ENCODE measurements at regions not wholly inside any gene's neighbourhood (a gene's known extent, or its start where the extent isn't known, plus 50 kb on each side); places are given as distances from the start of the nearest gene placed in this dataset.

- intact Hi-C loops (cut with micrococcal nuclease) = no loop called here
- CTCF ChIA-PET = no interaction called here
- peaks cover 15% of the 10 kb centered on the region for H3K27me3 Mint-ChIP-seq
Observed at GRCh38 chr21:41048623-41049022, 119.3 kb upstream of the BACE2 start.

GRCh38 chr21:41052820-41053555, 115.0 kb upstream of the BACE2 start:
- Mint-ChIP-seq H3K4me1 (no peaks in the 10 kb centered on the region), H3K27me3 (peaks cover 8% of the 10 kb centered on the region), H3K9me3 (ENCODE audit: insufficient read depth) (no peaks in the 10 kb centered on the region), H3K27ac (no peak overlapping the region), H3K4me3 (no peak overlapping the region)
- H3K27me3 ChIP-seq (replicated peaks in 1 of 4; ENCODE audit: control extremely low read depth in 1 of 4, control insufficient read depth in 3 of 4, insufficient read depth in 4 of 4, low read length in 3 of 4) = no peaks in the 10 kb centered on the region
- no peak overlapping the region for H3K4me2 ChIP-seq (replicated peaks; ENCODE audit: low read depth, low read length, poor library complexity, severe bottlenecking)
- intact Hi-C loops (cut with micrococcal nuclease) = no loop called here
- ATAC-seq (ENCODE audit: low read depth) (no peak), DNase-seq (no peak)
- H3K9ac ChIP-seq (ENCODE audit: low read length) = no peak overlapping the region
- ChIA-PET CTCF (no interaction called here), POLR2A (no interaction called here)
- H4K20me1 ChIP-seq (ENCODE audit: control insufficient read depth, insufficient read depth, low read length, poor library complexity, severe bottlenecking) = no peaks in the 10 kb centered on the region
- no peak overlapping the region for H2AFZ ChIP-seq (ENCODE audit: insufficient read depth, low read depth, low read length, poor library complexity, severe bottlenecking)
- TF ChIP-seq CTCF (IDR thresholded peaks at IDR 0.05) (no peak), EZH2 (IDR thresholded peaks at IDR 0.05; ENCODE audit: borderline replicate concordance, insufficient read depth, low read depth, low read length, poor library complexity, severe bottlenecking) (no peak)
- no peaks in the 10 kb centered on the region for H3K4me1 ChIP-seq (ENCODE audit: control insufficient read depth in 2 of 2, insufficient read depth in 2 of 2, low read length in 2 of 2)
- 88% methylated on average over 11 of the region's 15 CpGs for WGBS (ENCODE audit: insufficient coverage)
- H3K36me3 ChIP-seq (replicated peaks in 1 of 2; ENCODE audit: control extremely low read depth in 1 of 2, control insufficient read depth in 1 of 2, extremely low read depth in 1 of 2, insufficient read depth in 2 of 2, low read length in 1 of 2) = no peaks in the 10 kb centered on the region
- H3K4me3 ChIP-seq (ENCODE audit: control extremely low read depth in 1 of 5, extremely low read depth in 1 of 5, insufficient read depth in 1 of 5, low read depth in 2 of 5, low read length in 4 of 5) = no peak overlapping the region
- no peaks in the 10 kb centered on the region for H3K9me3 ChIP-seq (ENCODE audit: control extremely low read depth in 1 of 3, control insufficient read depth in 2 of 3, insufficient read depth in 1 of 3, low read length in 2 of 3)
- no peaks in the 10 kb centered on the region for H3K79me2 ChIP-seq (ENCODE audit: control insufficient read depth, insufficient read depth, low read length)
- H3K27ac ChIP-seq (ENCODE audit: low read length in 2 of 2) = no peak overlapping the region

More at GRCh38 chr21:41048623-41049022, 119.3 kb upstream of the BACE2 start:
- no peaks in the 10 kb centered on the region for H3K4me1 ChIP-seq (ENCODE audit: control insufficient read depth in 2 of 2, insufficient read depth in 2 of 2, low read length in 2 of 2)
- POLR2A ChIA-PET = no interaction called here
- H3K36me3 ChIP-seq (replicated peaks in 1 of 2; ENCODE audit: control extremely low read depth in 1 of 2, control insufficient read depth in 1 of 2, extremely low read depth in 1 of 2, insufficient read depth in 2 of 2, low read length in 1 of 2) = no peaks in the 10 kb centered on the region
- H4K20me1 ChIP-seq (ENCODE audit: control insufficient read depth, insufficient read depth, low read length, poor library complexity, severe bottlenecking) = no peaks in the 10 kb centered on the region
- TF ChIP-seq EZH2 (IDR thresholded peaks at IDR 0.05; ENCODE audit: borderline replicate concordance, insufficient read depth, low read depth, low read length, poor library complexity, severe bottlenecking) (no peak), CTCF (IDR thresholded peaks at IDR 0.05) (no peak)
- DNase-seq (no peak), ATAC-seq (ENCODE audit: low read depth) (no peak)
- Mint-ChIP-seq H3K9me3 (ENCODE audit: insufficient read depth) (no peaks in the 10 kb centered on the region), H3K27ac (no peak overlapping the region), H3K4me1 (no peaks in the 10 kb centered on the region), H3K4me3 (no peak overlapping the region)
- H3K9me3 ChIP-seq (ENCODE audit: control extremely low read depth in 1 of 3, control insufficient read depth in 2 of 3, insufficient read depth in 1 of 3, low read length in 2 of 3) = no peaks in the 10 kb centered on the region
- H3K9ac ChIP-seq (ENCODE audit: low read length) = no peak overlapping the region
- no peaks in the 10 kb centered on the region for H3K79me2 ChIP-seq (ENCODE audit: control insufficient read depth, insufficient read depth, low read length)
- no peak overlapping the region for H3K4me2 ChIP-seq (replicated peaks; ENCODE audit: low read depth, low read length, poor library complexity, severe bottlenecking)
- H3K4me3 ChIP-seq (ENCODE audit: control extremely low read depth in 1 of 5, extremely low read depth in 1 of 5, insufficient read depth in 1 of 5, low read depth in 2 of 5, low read length in 4 of 5) = no peak overlapping the region
- H2AFZ ChIP-seq (ENCODE audit: insufficient read depth, low read depth, low read length, poor library complexity, severe bottlenecking) = no peak overlapping the region
- H3K27me3 ChIP-seq (replicated peaks in 1 of 4; ENCODE audit: control extremely low read depth in 1 of 4, control insufficient read depth in 3 of 4, insufficient read depth in 4 of 4, low read length in 3 of 4) = no peaks in the 10 kb centered on the region
- H3K27ac ChIP-seq (ENCODE audit: low read length in 2 of 2) = no peak overlapping the region
- WGBS (ENCODE audit: insufficient coverage) = 90% methylated on average over 1 of the region's 5 CpGs
